Loucy (cell line): ENCODE measurements at regions not wholly inside any gene's neighbourhood (a gene's known extent, or its start where the extent isn't known, plus 50 kb on each side); places are given as distances from the start of the nearest gene placed in this dataset.
"Not testable (repeated sequence)": the region's sequence is repeated elsewhere in the genome, so short reads cannot be mapped to it uniquely, and the experiment has no call there.

Source experiments
- EZH2phosphoT487 ChIP-seq: fragments of 200-600 bp; IDR thresholded peaks from 2 replicates; pipeline ENCODE4 v1.6.1; 2018; ENCODE audit warnings: antibody characterized with exemption, mild to moderate bottlenecking, moderate library complexity, borderline replicate concordance
- TF ChIP-seq, protein P1 (sequence below): fragments of 200-600 bp; sonication (generic); conservative IDR thresholded peaks from 2 replicates; pipeline ENCODE4 v1.5.1; 2014; ENCODE audit warnings: mild to moderate bottlenecking, antibody characterized with exemption, low read length

DNA sequence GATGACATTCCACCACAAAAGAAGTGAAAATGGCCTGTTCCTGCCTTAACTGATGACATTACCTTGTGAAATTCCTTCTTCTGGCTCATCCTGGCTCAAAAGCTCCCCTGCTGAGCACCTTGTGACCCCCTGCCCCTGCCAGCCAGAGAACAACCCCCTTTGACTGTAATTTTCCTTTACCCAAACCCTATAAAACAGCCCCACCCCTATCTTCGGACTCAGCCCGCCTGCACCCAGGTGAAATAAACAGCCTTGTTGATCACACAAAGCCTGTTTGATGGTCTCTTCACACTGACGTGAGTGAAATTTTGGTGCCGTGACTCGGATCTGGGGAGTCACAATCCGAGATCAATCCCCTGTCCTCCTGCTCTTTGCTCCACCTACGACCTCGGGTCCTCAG lies 101.0 kb upstream of the GRIN2A start:
- TF ChIP-seq, protein P1, sequence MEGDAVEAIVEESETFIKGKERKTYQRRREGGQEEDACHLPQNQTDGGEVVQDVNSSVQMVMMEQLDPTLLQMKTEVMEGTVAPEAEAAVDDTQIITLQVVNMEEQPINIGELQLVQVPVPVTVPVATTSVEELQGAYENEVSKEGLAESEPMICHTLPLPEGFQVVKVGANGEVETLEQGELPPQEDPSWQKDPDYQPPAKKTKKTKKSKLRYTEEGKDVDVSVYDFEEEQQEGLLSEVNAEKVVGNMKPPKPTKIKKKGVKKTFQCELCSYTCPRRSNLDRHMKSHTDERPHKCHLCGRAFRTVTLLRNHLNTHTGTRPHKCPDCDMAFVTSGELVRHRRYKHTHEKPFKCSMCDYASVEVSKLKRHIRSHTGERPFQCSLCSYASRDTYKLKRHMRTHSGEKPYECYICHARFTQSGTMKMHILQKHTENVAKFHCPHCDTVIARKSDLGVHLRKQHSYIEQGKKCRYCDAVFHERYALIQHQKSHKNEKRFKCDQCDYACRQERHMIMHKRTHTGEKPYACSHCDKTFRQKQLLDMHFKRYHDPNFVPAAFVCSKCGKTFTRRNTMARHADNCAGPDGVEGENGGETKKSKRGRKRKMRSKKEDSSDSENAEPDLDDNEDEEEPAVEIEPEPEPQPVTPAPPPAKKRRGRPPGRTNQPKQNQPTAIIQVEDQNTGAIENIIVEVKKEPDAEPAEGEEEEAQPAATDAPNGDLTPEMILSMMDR = not testable (repeated sequence)
- not testable (repeated sequence) for TF ChIP-seq EZH2phosphoT487
